DMS 273 (cell line): ENCODE measurements at regions not wholly inside any gene's neighbourhood (a gene's known extent, or its start where the extent isn't known, plus 50 kb on each side); places are given as distances from the start of the nearest gene placed in this dataset.
"Not testable (repeated sequence)": the region's sequence is repeated elsewhere in the genome, so short reads cannot be mapped to it uniquely, and the experiment has no call there.

Experiments used
- DNase-seq: peaks from one replicate; lab custom pipeline; 2025; ENCODE audit not compliant: unreplicated experiment; lab: John Stamatoyannopoulos, UW

DNA sequence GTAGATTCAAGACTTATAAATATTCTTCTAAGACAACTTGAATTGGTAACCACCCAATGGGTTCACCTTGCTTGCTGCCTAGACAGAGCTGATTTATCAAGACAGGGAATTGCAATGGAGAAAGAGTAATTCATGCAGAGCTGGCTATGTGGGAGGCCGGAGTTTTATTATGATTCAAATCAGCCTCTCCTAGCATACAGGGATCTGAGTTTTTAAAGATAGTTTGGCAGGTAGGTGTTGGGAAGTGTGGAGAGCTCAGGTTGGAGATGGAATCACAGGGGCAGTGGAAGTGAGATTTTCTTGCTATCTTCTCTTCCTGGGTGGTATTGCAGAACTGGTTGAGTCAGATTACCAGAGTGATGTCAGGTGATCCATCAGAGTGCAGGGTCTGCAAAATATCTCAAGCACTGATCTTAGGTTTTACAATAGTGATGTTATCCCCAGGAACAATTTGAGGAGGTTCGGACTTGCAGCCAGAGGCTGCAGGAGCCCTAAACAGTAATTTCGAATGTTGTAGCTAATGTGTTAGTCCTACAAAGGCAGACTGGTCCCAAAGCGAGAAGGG lies 1448.6 kb upstream of the RAG2 start:
- DNase-seq: no peak

- DNase-seq: no peak
Observed at GRCh38 chr11:38043060-38043459, 1445.0 kb upstream of the RAG2 start.

DNA sequence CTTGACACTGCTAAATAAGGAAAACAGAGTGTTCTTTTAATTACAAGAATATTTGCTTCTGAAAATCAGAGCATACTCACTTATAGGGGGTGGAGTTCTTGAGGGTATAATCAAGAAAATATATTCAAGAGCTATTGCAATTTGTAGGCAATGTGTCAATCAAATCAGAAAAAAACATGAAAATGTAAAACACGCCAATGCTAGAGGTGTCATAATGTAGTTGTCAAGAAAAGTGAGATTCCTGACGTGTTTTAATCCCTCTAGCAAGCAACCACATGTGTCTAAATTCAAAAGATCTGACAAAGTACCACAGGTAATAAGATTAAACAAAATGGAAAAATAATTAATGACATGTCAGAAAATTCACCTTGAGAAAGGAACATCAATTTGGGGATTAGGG lies 1440.7 kb upstream of the RAG2 start:
- DNase-seq: no peak

GRCh38 chr11:38019072-38019775 lies 1421.2 kb upstream of the RAG2 start:
- peak; percentile 1 for DNase-seq

DNA sequence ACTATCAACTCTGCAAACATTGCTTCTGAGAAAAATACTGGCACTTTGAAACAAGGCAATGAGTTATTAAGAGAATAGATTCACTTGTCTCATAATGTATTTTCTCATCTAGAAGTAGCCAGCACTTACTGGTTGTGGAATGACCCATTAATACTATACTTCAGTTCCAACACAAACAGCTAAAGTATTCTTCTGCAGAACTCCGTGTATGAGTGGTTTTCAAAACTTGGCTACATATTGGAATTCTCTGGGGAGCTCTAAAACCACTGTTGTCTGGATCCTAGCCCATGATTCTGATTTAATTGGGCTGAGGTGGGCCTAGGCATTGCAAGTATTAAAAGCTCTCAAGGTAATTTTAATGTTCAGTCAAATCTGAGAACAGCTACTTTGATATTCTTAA lies 1416.4 kb upstream of the RAG2 start:
- no peak for DNase-seq

- no peak for DNase-seq
Observed at GRCh38 chr11:38013157-38013556, 1415.1 kb upstream of the RAG2 start.

DNA sequence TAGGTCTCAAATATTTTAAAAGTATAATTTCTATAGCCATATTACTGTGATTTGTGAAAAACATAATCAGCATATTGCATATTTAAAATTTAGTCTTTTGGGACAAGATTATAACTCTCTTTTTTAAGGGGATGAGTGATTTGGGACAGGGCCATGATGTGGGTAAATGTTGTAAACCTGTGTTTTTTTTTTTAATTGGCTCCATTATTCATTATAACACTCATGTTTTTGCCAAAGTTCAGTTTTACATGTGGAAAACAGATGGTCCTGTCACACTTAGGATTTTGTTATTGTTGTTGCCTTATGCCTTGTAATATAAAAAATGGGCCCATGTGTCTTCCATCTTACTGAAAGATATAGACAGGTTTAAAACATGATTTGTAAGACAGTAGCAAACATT lies 1413.5 kb upstream of the RAG2 start:
- no peak for DNase-seq

- no peak for DNase-seq
Observed at GRCh38 chr11:38009932-38010331, 1411.9 kb upstream of the RAG2 start.

DNA sequence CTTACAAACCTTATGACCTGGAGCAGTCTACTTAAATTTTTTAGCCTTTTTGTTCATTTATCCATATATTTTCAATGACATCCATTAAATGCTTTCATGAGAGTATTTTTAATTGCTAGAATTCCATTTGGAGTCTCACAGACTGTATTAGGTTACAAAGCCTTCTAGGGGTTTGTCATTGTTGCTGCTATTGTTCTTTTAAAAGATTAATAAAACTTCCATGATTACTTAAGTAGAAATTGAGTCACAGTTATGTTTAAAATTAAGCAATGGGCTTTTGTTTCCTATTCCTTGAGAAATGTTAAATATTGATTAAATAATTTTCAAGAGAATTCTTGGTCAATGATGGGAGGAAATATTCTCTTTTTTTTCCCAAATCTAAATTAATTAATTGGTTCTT lies 1408.4 kb upstream of the RAG2 start:
- no peak for DNase-seq

DNA sequence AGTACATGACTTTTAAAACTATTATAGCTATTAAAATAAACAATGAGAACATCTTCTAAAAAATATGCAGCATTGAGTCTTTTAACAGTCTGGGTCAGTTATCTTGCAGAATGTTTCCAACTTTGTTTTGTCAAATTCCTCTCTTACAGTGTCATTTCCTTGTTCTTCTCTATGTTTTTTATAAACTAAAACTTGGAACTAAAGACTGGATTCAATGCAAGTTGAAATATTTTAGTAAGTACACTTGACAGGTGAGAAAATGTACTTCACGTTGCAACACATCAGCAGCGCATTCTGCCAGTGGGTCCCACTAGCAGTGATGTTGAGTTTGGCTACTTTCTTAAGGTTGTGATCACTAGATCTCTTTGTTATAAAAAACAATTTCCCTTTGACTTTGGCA lies 1407.6 kb upstream of the RAG2 start:
- no peak for DNase-seq

GRCh38 chr11:37999171-37999570 lies 1401.1 kb upstream of the RAG2 start:
- DNase-seq: no peak

- DNase-seq: no peak
Observed at GRCh38 chr11:37995886-37996285, 1397.8 kb upstream of the RAG2 start.

DNA sequence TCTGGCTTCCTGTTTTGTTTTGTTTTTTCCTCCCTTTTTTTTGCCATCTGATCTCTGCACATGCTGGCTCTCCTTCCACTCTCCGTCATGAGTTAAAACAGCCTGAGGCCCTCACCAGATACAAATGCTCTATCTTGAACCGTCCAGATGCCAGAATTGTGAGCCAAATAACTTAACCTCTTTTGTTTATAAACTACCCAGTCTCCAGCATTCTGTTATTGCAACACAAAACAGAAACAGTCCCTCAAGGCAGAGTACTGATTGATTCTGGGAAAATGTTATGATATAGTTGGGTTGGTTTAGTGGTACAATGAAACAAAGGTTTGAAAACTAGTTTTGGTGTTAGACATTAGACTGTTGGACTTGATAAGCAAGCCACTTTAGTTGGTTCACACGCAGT lies 1390.0 kb upstream of the RAG2 start:
- no peak for DNase-seq

DNA sequence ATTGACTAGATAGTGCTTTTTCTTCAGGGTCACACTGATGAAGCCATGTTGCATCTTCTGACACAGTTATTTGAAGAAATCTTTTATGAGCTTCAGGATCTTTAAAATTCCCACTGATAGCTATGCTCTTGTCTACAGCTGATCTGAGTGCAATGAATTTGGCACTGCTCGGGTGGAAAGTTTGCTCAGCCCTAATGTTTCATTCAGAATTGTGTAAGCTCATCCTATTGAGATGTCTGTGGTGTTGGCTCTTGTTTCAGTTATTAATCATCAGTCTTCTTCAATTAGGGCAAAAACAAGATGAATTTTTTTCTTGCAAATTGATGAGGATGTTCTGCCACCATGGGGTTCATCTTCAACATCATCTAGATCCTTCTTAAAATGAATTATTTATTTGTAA lies 1387.0 kb upstream of the RAG2 start:
- DNase-seq: no peak

DNA sequence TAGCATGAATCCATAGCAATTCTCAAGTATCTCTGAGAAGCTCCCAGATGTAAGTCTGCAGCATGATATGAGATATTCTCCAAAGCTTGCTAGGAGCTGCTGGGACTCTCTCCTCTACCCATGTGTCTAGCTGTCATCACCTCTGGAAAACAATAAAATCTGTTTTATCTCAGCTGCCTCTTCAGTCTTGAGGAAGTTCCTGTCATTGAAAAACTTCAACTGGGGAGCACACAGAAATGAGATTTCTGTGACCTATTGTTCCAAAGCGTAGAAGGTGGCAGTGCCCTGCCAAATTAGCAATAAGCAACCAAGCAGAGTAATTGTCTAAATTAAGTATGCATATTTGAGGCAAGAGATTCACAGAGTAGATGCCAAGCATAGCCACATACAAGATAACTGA lies 1380.6 kb upstream of the RAG2 start:
- DNase-seq: no peak

GRCh38 chr11:37973941-37974340 lies 1375.9 kb upstream of the RAG2 start:
- no peak for DNase-seq

GRCh38 chr11:37972691-37973090 lies 1374.7 kb upstream of the RAG2 start:
- no peak for DNase-seq

GRCh38 chr11:37969336-37969735 lies 1371.3 kb upstream of the RAG2 start:
- DNase-seq: not testable (repeated sequence)

GRCh38 chr11:37968148-37968547 lies 1370.1 kb upstream of the RAG2 start:
- no peak for DNase-seq

DNA sequence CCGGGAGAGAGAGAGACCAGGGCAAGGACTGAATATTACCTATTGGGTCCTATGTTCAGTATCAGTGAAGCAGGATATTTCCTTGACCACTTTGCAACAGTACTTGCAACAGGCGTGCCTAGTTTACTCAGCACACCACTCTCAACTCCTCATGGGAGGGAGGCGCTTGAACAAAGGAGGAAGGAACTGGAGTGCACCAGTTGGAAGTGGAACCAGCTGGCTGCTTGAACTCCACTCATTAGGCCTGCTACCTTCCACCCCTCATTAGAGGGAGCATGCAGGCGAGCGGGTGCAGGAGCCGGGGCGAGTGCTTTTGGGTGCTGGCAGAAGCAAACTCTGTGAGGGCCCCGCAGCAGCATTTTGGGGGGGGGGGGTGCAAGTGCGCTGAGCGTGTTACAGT lies 1369.6 kb upstream of the RAG2 start:
- DNase-seq: no peak

DNA sequence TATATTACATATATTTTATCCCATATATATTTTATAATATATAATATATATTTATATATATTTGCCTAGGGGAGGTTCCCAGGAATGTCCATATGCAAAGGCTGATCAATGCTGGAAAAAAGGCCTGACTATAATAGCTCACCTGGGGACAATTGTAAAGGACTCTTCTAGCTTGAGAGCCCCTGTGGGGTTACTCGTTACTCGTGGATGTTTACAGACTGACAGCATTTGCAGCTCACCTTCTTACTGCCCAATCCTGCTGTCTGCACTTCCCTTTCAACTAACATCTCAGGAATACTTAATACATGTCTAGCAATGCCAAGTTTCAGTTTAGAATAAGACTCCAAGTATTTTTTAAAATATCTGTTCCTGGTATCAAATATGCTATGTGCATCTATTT lies 1365.4 kb upstream of the RAG2 start:
- DNase-seq: no peak

- no peak for DNase-seq
Observed at GRCh38 chr11:37957717-37958116, 1359.7 kb upstream of the RAG2 start.

GRCh38 chr11:37951996-37952395 lies 1354.0 kb upstream of the RAG2 start:
- DNase-seq: no peak
